HT1080 (cell line): ENCODE measurements at regions not wholly inside any gene's neighbourhood (a gene's known extent, or its start where the extent isn't known, plus 50 kb on each side); places are given as distances from the start of the nearest gene placed in this dataset.

ENCODE experiments used
- DNase-seq: peaks from one replicate; pipeline ENCODE4 v3.0.0-alpha.2; 2015; ENCODE audit warnings: low read depth

DNA sequence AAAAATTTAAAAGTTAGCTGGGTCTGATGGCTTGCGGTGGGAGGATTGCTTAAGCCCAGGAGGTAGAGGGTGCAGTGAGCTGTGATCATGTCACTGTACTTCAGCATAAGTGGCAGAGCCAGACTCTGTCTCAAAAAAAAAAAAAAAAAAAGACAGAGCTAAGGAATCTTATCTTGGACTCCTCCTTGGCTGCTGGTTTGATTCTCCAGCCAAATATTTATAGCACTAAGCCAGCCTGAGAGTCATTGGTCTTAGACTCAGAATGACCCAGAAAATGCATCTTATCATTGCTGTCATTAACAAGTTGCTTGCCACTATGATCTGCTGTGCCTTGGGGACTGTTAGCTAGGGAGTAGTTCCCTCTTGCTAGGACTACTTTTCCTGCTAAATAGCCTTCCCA lies 164.7 kb downstream of the GNAT3 start:
- no peak for DNase-seq

DNA sequence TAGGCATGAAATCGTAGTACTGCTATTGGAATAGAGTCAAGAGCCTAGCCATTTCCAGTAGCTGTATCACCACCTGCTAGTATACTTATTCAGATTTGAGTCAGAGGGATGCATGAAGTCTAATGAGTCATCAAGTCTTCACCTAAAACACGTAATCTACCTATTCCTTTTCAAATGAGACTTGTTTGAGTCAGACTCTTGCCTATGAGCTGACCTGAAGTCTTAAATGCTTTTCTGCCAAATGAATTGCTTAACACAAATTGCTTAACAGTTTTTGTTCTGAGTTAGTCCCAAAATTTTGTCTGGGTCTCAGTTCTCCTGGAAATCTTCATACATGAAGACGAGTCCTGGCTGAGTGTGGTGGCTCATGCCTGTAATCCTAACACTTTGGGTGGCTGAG lies 165.2 kb downstream of the GNAT3 start:
- DNase-seq = peak; percentile 84

DNA sequence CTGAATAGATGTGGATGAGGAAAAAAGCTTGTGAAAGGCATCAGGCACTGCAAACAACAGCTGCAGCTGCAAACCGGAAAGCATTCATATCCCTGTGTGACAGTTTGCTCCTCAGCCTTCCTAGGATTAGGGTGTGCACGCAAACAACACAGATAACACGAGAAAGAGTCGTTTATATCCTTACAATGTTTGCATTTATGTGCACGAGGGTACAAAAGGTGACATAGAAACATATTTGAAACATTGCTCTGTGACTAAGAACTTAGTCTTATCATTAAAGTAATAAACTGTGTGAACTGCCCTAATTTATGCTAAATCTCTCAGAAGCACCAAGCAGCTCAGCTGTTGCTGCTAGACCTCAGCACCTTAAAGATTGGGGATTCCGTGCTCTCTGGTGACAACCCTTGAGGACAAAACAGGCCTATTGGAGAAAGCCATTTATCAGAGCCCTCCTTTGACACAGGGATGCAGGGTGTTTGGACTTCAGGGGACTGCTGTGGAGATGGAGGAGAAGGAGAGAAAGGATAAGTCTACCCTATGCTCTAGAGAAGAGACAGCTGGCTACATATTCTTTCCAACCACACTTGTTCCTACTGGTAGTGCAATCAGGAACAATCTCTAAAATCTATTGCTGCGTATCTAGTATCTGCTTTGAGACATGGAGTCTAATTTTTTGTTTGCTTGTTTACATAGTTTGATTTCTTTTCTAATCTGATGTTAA lies 176.2 kb downstream of the GNAT3 start:
- no peak for DNase-seq

DNA sequence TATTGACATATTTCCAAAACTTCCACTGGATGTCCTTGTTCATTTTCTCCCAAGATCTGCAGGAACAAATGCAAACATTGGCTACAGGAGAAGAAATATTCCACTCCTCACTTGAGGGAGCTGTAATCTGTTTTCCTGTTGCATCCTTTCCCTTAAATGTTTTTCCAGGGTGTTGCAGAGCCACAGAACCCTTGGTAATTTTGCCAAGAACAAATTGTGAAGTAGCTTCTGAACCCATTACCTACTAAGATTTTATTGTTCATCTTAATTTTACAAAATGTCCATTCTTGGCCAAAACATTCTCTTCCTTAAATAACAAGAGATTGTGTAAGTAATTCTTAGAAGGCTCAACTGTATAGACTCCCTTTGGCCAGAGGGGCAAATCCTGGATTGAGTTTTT lies 177.0 kb downstream of the GNAT3 start:
- DNase-seq = no peak

DNA sequence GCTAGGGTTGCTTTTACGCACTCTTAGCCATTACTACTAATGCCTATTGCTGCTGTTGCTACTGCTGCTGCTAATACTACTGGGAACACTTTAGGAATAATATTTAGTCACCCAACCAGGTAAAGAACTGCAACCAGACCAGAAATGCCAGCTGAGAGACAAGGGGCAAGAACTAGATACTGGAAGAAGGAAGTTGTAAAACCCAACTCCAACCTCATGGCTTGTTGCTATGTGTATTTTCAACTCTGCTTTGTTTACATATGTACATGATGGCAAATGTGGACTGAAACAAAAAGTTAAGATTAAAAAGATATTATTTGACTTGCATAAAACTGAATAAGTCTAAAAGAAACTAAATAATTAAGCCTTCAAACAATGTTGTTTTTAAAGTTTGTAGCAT lies 177.7 kb downstream of the GNAT3 start:
- DNase-seq = no peak

DNA sequence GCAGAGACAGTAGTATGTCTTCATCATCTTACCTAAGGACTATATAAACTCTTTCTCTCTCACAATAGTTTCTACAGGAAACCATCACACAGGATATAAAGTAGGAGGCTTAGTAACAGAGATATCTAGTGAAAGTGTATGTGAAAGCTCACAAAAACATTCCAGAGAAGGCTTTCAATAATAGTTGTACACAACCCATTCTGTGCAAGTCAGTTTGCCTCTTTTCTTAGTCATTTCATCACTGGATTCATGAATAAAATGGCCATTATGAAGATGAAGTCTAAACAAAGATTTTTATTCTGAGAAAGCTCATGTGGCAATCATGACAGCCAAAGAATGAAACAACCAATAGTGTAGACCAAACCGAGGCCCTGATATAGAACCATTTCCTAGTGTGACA lies 178.8 kb downstream of the GNAT3 start:
- no peak for DNase-seq

DNA sequence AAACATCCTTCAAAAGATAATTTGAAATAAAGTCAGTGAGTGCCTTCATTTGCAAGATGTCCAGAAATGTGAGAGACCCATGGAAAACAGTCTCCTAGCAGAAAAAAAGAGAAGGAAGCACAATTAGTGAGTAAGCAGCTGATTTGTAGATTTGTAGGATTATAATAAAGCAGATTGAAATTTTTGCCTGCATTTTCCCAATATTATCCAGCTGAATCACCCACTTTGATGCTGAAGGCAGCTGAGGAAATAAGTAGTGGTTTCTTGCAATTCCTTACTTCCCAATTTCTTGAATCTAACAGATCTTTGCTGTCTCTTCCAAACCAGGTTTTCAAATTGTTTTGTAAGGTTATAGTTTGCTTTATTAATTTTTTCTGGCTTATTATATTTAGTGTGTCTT lies 181.4 kb downstream of the GNAT3 start:
- DNase-seq = peak; percentile 36

DNA sequence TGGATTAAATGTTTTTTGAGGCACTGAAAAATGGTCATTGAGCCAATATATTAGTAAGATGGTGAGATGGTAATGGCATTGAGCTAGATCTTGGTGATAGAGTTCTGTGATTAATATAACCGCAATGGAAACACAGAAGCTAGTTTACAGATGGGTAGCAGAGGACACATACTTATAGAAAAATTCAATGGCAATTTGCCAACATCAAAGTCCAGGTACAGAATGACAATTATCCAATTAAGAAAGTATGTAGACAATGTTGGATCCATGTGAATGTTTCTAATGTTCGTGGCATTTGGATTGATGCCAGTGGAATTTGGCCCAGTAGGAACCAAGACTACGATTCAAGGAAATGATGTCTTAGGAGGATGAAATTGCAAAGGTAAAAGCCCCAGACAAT lies 187.8 kb downstream of the GNAT3 start:
- peak; percentile 83 for DNase-seq

DNA sequence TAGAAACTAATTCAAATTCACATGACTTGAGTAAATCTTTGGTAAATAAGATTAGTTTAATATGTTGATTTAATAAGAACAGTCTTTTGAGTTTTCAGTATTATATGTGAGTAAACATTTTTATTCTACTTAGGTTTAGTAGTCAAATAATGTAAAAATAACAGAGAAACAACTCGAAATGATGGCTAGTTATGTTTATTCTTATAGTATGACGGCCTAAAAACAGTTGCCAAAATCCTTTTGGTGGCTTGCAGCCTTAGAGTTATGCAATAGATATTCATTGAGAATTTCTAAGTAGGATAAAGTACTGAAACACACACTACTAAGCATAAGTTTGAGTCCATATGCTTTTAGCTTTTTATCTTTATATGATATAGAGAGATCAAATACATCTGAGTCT lies 184.8 kb downstream of the GNAI1 start:
- DNase-seq = no peak

DNA sequence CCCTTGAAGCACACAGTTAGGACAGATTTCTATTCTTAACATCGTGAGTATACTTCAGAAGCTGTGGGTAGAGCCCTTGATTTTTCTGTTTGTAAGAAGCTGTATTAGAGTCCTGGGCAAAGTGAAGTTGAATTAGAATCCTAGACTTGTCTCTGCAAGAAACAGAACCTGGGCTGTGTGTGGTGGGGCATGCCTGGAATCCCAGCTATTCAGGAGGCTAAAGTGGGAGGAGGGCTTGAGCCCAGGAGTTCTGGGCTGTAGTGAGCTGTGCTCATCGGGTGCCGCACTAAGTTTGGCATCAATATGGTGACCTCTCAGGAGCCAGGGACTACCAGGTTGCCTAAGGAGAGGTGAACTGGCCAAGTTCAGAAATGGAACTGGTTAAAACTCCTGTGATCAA lies 183.4 kb downstream of the GNAI1 start:
- DNase-seq = no peak

DNA sequence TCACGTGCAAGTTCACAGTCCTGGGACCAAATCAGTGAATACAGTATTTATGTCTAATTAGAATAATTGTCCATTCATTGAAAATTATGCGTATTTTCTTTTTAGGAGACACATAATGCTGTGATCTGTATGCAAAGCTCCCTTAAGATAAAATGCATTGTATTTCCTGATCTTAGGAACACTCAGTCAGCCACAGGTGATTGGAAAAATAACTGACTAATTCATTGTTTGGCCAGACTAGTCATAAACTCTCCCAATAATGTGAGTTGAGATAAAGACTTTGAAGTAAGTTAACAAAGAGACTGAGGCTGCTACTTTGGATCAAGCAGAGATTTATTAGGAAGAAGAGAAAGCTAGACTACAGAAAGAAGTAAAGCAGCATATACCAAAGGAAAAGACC lies 182.2 kb downstream of the GNAI1 start:
- DNase-seq = no peak

DNA sequence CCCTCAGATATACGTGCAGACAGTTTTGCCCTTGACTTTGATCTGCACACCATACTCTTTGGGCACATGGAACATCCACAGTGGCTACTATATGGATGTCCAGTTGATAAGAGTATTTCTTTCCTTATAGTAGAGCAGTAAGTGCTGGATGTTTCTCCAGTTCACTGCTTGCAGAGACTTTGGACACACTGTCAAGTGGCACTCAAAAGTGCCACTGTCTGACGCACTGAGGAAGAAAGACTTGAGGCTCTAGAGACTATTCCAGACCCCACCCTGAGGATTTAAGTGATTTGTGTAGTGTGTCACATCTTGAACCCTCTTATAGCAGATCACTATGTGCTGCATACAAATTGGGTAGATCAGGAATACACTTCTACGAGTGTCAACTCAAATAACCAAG lies 179.1 kb downstream of the GNAI1 start:
- no peak for DNase-seq

DNA sequence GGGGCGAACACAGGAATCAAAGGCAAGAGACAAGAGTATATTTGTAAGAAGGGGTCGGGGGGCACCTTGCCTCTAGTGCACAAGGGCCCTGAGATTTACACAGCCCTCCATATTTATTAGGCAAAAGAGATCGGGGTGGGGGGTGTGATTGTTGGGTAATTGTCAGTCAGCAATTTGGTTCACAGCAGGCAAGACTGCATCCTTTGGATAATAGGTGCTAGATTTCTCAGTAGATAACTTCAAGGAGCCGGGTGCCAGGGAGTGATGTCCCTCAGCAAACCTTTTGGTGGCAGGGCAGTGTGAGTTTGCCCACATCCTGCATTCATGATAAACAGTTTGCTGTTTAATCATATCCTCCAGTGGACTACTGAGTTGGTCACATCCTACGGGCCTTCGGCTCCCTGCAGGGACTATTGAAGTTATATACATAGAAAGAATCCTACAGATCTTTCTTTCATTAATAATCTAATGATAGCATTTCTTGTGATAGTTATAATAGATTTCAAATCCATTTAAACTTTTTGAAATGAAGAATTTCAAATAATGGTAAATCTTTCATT lies 178.5 kb downstream of the GNAI1 start:
- DNase-seq = peak; percentile 49

DNA sequence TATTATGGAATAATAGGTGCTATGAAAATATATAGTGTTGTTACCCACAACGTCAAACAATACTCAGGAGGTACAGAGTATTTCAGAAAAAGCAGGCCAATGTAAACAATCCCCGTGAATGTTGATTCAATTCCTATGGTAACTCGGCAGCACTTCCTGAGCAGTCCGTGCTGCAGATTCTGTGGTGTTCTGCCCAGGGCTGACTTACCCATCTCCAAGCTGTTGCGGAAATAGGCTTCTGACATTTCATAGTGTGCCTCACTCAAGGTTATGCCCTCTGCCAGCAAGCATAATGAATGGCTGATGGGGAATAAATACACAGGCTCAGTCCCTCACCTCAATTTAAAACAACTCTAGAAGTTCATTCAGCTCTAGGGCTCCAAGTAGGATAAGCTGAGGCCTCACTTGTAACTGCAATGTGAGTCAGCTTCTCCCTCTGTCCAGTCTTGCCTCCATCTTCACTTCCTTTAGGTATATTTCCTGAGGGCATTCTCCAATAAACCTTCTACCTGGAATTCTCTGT lies 177.6 kb downstream of the GNAI1 start:
- peak; percentile 82 for DNase-seq

DNA sequence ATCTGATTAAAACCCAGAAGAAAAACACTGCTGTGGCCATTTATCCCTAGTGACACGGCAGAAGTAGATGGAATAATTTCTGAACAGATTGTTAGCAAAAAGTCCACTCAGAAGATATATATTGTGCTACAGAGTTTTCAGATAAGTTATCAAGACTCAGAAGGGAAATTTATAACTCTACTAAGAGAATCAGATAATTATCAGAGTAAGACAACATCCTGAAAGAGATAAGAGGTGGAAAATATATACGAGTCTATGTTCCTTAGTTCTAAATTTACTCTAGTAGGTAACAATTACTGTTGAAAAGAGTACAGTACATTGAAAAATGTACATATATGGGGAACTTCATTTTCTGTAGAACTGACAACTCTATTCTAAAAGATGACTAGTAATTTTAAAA lies 176.7 kb downstream of the GNAI1 start:
- DNase-seq = no peak

DNA sequence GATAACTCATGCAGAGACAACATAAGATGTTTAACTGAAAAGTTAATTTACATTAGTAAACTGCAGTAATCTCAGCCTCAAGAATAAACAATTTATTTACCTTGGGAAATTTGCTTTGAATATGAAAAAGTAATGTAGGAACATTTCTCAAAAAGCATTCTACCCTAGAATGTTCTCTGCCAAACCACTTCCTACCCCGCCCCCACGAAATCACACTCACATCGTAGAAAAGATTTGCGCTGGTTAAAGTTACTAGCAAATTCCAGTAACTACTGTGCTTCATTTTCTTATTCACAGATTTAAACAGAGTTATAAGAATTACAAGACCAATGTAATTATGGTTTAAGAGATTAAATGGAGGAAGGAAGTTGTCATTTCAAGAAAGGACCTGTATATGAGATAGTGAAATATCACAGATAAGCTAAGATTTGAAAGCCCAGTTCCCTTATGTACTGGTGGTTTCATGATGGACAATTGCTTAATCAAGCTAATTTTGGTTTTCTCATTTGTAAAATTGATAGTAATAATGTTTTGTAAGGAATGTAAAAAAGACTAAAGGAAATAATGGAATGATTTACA lies 175.4 kb downstream of the GNAI1 start:
- no peak for DNase-seq

DNA sequence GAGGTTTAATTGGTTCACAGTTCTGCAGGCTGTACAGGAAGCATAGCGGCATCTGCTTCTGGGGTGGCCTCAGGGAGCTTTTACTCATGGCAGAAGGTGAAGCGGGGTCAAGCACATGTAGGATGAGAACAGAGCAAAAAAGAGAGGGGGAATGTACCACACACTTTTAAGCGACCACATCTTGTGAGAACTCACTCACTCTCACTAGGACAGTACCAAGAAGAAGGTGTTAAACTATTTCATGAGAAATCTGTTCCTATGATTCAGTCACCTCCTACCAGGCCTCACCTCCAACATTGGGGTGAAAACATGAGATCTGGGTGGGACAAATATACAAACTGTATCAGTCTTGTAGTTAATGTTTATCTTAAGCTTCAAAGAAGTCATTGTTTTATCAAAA lies 174.7 kb downstream of the GNAI1 start:
- DNase-seq = no peak

DNA sequence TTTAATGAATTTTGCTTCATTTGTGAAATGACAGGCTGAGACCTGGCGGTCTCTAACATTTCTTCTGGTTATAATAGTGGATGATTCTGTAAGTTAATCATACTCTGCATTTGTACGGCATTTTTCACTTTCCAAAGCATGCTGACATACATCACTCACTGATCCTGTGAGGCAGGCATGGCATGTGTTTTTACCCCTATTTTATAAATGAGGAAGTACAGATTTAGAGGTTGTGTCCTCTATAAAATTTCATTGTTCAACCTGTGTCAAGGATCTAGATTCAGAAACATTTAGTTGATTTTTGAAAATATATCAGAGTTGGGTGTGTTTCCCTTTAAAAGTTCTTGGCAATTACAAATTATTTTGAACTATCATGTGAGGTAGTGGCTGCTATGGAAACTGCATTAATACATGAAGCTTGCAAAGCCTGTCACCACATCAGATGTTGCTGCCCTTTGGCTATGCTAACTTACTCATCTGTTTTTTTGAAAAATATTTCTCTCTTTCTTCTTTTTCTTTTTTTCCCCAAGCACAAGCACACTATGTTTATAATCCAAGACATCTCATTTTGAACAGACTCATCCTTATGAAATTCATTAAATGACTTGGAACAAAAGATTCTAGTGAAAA lies 172.7 kb downstream of the GNAI1 start:
- DNase-seq = no peak

DNA sequence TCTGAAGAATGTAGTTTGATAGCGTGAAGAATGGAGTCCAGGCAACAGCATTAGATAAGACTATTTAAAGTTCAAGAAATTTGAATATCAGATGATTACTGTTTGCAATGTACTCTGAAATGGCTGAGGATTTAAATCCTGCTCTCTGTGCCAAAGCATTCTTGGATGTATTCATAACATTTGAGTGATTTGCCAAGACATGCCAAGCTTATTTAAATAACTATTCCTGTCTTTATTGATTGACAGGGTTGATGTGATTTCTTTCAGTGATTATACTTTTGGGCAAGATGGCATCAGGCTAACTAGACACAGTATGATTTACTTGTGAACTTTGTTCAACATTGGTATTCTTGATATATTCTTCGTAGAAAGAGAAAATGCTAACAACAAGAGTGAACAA lies 168.7 kb downstream of the GNAI1 start:
- DNase-seq = no peak

DNA sequence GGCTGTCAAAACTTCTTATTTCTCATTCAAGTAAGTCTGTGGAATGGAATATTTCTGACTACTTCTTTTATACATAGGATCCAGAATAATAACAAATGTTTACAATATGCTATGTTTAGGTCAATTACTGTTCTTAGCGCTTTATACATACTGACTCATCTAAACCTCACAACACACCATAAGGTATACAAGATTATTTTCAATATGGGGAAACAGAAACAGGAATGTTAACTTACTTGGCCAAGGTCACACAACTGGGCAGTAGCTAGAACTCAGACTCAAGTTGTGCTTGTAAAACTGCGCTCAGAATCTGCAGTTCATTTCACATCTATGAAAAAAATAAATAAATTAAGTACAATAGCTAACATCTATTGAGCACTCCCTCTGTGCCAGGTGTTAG lies 168.0 kb downstream of the GNAI1 start:
- DNase-seq = no peak

DNA sequence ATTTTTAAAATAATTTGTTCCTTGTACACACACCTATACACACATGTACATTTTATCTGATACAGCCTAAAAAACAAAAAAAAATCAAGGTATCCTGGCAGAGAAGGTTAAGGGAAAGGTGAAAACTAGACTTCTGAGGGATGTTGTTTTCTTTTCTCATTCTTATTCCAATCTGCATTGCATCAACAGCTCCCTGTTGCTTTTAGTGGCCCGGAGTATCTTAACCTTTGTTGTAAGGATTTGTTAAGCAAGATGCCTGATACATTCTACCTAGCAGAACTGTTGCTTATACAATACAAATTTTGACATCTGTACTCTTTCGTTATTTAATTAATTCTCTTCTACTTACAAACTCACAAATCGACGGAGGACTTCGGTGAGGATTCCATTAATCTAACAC lies 167.4 kb downstream of the GNAI1 start:
- no peak for DNase-seq

DNA sequence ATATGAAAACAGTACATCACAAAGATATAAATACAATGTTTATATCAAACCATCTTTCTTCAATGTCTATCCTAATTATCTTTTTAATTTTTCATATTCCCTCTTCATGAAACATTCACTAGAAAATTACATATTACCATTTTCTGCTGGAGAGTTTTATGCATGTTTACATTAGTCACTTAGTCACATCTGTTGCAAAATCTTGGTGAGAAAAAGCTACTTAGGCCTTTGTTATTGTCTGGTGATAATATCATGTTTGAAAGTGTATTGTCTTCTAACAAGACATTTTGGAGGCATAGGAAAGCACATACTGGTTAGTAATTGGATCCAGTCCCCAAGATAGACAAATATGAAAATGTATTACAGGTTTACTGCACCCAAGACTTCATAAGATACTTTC lies 163.6 kb downstream of the GNAI1 start:
- no peak for DNase-seq

DNA sequence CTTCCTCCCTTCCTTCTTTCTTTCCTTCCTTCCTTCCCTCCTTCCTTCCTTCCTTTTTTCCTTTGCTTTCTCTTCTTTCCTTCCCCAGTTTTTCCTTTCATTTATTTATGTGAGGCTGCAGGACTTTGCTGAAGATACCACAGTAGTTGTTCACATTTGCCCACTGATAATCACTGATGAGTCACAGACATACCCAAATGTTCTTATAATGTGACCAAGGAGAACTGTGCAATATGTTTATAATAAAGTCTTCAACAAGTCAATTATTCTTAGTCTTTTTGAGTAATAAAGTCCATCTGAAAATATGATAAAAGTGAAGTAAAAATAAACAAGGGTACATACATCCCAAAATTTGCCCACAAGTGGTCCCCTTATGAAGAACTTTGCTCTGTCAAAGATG lies 159.7 kb downstream of the GNAI1 start:
- no peak for DNase-seq
